ENCODE measurements at regions not wholly inside any gene's neighbourhood (a gene's known extent, or its start where the extent isn't known, plus 50 kb on each side); places are given as distances from the start of the nearest gene placed in this dataset.

DNA sequence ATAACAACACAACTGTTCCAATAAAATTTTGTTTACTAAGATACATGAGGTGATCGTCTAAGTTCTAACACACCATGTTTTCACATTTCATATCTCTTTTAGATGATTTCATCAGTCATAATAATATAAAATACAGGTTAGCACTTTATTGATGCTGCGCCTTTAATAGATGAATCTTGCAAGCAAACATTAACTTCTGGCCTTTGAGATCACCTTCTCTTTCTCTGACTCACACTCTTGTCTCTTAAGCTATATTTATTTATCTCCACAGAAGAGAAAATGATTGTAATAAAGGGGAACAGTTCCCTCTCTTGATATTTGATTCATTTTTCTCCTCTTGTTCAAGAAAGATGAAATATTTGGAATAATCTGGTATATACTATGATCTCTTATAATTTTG, 603.3 kb upstream of the POU3F3 start:
- TF ChIP-seq, protein P1, sequence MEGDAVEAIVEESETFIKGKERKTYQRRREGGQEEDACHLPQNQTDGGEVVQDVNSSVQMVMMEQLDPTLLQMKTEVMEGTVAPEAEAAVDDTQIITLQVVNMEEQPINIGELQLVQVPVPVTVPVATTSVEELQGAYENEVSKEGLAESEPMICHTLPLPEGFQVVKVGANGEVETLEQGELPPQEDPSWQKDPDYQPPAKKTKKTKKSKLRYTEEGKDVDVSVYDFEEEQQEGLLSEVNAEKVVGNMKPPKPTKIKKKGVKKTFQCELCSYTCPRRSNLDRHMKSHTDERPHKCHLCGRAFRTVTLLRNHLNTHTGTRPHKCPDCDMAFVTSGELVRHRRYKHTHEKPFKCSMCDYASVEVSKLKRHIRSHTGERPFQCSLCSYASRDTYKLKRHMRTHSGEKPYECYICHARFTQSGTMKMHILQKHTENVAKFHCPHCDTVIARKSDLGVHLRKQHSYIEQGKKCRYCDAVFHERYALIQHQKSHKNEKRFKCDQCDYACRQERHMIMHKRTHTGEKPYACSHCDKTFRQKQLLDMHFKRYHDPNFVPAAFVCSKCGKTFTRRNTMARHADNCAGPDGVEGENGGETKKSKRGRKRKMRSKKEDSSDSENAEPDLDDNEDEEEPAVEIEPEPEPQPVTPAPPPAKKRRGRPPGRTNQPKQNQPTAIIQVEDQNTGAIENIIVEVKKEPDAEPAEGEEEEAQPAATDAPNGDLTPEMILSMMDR (IDR thresholded peaks at IDR 0.05; ENCODE audit: borderline replicate concordance, extremely low read depth, low read length, poor library complexity, severe bottlenecking) = no peak
- TF ChIP-seq EZH2 (IDR thresholded peaks at IDR 0.05; ENCODE audit: borderline replicate concordance, low read depth, low read length, severe bottlenecking) = no peak
